Renal pelvis (tissue), 1 donor: ENCODE measurements at regions not wholly inside any gene's neighbourhood (a gene's known extent, or its start where the extent isn't known, plus 50 kb on each side); places are given as distances from the start of the nearest gene placed in this dataset.

Experiments used
- DNase-seq: peaks from one replicate; pipeline ENCODE4 v3.0.0-alpha.2; 2013

DNA sequence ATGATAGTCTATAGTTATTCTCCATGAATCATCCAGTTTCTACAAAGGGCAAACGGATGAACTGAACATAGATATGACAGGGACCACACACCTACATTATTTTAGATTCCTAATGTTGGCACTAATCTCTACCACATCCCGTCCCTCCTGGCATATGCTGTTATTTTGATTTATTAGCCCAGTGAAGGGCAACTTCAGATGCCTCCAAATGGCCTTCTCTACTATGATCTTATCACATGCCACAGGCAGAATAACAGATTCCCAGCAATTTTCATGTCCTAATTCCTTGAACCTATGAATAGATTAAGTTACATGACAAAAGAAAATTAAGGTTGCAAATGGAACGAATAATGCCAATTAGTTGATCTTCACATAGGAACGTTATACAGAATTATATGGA lies 474.7 kb downstream of the ANKRD7 start:
- DNase-seq = no peak

- no peak for DNase-seq
Measured at GRCh38 chr7:118708741-118709140, 484.2 kb downstream of the ANKRD7 start.

DNA sequence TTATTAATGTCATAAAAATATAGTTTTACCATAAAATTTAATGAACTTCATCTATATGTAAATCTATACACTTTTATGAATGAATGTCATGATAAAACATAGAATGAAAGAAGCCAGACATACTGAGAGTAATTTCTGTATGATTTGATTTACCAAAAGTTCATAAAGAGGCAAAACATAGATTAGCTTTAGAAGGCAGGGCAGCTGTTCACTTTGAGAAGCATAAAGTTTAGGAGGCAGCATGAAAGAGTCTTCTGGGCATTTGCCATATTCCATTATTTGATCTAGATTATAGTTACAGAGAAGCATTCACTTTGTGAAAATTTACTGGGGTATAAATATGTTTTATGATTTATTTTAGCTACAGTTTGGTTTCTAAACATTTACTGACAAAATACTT lies 487.2 kb downstream of the ANKRD7 start:
- DNase-seq = no peak

DNA sequence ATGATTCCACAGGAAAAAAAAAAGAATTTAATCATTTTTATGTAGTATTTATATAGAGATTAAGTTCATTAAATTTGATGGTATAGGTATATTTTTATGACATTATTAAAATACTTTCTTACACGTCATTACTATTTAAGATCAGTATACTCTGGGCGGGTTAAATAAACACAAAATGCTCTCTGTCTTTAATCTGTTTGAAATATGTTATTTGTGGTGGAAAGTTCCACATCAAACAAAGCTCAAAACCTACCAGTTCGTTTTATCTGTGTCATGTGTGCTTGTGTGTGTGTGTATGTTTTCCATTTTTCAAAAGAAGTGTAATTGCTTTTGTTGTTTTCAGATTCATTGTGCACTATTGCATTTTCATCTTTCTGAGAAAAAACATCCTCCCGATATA lies 488.5 kb downstream of the ANKRD7 start:
- DNase-seq = no peak

GRCh38 chr7:118720632-118721031 lies 496.1 kb downstream of the ANKRD7 start:
- DNase-seq = no peak

DNA sequence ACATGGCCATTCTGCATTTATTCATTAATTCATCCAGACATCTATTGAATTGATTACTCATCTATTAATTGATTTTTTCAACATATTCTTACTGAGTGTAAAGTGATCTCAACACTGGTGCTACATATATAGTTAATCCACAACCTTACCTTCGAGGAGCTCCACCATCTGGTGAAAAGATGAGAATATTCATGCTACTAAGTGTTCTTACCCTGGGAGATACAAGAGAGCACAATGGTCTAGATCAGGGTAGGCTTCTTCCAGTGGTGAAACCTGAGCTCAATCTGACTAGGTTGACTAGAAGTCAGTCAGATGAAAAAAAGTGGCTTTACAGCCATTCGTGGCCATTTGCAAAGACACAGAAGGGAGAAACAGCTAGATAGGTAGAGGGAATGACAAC lies 507.4 kb downstream of the ANKRD7 start:
- no peak for DNase-seq

DNA sequence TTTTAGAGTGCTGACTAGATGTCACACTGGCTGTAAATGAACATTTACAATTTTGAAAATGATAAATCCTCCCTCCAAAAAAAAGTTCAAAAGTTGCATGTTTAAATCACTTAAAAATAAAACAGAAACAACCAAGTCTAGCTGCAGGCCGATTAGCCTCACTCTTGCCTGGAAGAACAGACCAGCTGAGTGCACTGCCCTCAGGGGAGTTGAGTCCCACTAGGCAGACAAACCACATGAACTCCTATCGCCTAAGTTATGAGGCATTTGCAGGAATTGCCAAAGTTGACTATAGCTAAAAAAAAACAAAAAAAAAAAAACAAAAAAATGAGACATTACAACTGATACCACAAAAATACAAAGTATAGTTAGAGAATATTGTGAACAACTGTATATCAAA lies 510.0 kb downstream of the ANKRD7 start:
- DNase-seq = no peak

GRCh38 chr7:118735441-118735840 lies 510.9 kb downstream of the ANKRD7 start:
- DNase-seq = no peak

GRCh38 chr7:118737935-118738334 lies 513.4 kb downstream of the ANKRD7 start:
- no peak for DNase-seq

DNA sequence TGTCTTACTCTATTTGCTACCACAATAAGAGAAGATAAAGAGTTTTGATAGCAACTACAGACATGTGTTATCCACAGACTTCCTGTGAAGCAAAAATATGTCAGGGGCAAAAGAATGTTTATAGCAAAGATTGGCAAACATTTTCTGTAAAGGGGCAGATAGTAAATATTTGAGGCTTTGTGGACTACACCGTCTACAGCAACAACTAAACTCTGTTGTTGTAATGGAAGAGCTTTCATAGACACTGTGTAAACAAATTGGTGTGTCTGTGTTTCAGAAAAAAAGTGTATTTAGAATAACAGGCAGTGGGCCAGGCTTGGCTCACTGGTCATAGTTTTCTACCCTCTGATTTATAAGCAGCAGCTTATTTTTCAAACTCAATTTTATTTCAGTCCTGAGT lies 521.4 kb downstream of the ANKRD7 start:
- DNase-seq = no peak

DNA sequence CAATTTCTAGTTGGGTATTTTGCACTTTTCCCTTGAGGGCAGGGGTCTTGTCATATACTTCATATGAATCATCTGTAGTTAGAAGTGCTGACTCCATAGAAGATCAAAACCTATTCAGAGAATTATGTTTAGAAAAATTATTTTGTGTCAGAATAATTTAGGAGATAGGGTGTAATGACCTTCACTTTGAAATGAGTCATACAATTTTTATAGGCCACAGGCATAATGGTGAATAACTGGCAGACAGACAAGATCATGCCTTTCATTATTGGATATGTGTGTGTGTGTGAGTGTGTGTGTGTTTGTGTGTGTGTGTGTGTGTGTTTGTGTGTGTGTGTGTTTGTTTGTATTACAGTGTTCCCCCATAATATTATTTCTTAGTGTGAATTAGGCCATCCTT lies 523.0 kb downstream of the ANKRD7 start:
- no peak for DNase-seq

DNA sequence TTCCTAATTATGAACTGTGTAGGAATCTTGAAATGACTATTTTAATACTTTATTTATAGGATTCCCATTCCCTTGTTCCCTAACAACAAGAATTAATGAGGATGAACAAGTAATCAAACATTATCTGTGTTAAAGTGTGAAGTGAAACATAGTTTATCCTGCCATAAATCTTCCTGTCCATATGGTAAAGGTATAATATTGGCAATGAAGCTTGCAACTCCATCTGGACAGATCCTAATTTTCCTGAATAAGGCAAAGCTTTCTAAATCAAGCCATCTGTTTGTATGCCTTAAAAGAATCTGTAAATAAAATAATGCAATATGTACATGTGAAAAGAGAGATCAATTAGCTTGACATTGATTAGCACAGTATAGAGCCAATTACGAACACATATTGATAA lies 529.0 kb downstream of the ANKRD7 start:
- no peak for DNase-seq

DNA sequence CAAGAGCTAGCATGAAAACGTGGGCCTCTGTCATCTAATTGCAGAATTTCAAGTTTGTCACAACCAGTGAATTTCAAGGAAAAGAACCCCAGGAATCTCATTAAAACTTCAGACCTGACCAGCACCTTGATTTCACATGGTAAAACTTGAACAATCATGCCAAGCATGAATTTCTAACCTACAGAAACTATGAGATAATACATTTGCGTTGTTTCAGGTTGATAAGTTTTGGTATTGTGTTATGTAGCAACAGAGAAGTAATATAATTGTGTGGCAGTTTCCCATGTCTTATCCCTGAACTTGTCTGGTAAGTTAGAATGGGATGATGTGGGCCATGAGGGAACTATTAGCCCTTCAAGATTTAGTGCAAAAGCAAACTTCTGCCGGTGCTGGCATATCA lies 530.1 kb downstream of the ANKRD7 start:
- no peak for DNase-seq

DNA sequence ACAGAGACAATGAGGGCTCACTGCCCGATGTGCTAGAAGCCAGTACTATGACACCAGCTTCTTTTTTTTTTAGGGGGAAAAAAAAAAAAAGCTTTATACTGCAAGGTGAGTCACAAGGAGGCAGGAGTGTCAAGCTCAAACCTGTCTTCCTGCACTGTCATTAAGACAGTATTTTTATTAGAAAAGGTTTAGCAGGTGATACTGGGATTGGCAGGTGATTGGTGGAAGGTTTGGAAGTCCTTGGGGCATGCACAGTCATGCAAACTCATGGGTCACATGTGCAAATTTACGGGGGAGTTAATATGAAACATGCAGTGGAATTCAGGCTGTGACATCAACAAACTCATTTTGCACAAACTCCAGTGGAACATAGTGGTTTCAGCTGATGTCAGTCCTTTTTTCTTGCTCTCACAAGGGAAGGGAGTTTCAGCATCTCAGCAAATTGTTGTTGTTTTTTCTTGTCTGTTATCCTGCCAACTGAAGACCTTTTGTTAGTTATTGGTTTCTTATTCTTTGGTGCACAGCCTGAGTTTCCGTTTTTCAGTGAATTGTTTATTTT lies 530.6 kb downstream of the ANKRD7 start:
- DNase-seq = no peak

DNA sequence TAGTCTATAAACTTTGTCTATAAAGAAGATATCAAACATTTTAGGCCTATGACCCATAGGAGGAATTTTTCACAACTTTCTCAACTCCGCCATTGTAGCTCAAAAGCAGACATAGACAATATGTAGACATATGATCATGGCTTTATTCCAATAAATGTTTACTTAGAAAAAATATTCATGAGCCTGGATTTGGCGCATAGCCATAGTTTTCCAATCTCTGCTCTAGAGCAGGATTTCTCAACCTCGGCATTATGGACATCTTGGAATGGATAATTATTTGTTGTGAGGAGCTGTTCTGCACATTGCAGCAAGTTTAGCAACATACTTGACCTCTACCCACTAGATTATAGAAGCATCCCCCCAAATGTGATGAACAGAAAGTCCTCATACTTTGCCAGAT lies 532.6 kb downstream of the ANKRD7 start:
- DNase-seq = no peak

DNA sequence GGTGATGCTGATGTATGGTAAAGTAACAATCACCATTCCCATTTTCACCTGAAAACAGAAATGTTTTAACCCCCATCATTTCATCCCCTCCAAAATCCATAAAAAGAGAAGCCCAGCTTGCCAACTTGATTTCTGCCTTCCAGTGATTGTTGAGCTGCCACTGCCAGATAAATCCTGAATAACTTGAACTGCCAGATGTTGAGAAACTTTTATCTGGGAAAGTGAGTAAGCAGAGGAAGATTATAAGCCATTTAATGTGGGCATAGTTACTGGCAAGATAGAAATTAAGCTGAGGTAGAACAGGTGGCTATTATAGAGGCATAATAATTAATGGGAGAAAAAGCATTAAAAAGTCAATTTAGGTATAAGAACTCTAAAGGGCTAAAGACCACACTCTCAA lies 534.1 kb downstream of the ANKRD7 start:
- no peak for DNase-seq

GRCh38 chr7:118759921-118760320 lies 535.4 kb downstream of the ANKRD7 start:
- no peak for DNase-seq

DNA sequence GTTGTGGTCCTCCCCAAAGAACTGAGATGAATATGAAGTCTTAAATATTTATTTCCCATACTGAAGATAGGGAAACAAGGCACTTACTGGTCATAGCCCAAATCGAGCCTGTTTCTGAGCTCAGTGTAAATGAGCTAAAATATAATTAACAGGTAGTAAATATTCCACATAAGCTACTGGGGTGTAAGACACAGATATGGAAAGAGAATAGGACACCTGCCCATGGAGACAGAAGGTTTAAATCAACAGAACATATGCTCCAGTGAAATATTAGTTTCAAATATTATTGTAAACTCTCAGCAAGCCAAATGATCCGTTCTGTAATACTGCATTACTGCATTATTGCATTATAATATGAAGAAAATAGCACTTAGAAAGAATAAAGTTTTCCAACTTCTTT lies 537.9 kb downstream of the ANKRD7 start:
- no peak for DNase-seq

- DNase-seq = no peak
Measured at GRCh38 chr7:118764221-118764620, 539.7 kb downstream of the ANKRD7 start.

- no peak for DNase-seq
Measured at GRCh38 chr7:118771672-118772071, 547.2 kb downstream of the ANKRD7 start.

- no peak for DNase-seq
Measured at GRCh38 chr7:118777308-118777707, 552.8 kb downstream of the ANKRD7 start.

- no peak for DNase-seq
Measured at GRCh38 chr7:118792682-118793081, 568.2 kb downstream of the ANKRD7 start.

GRCh38 chr7:118793582-118793981 lies 569.1 kb downstream of the ANKRD7 start:
- no peak for DNase-seq

DNA sequence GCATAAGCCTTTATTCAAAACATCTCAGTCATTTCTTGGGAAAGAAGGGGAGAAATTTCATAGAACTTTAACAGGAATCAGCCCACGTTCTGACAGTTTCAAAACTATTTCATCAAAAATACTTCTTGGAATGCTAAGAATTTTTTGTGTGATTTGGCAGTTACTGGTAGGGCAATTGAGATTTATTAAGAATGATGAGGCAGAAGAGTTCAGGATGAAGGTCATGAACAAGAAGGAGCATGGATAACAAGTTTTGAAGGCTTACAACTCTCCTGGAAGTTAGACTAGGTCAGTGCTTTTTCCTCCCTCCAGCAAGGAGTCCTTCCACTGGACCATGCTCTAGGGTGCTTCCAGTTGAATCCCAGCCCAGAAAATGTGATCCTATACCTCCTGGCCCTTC lies 569.9 kb downstream of the ANKRD7 start:
- DNase-seq = no peak

DNA sequence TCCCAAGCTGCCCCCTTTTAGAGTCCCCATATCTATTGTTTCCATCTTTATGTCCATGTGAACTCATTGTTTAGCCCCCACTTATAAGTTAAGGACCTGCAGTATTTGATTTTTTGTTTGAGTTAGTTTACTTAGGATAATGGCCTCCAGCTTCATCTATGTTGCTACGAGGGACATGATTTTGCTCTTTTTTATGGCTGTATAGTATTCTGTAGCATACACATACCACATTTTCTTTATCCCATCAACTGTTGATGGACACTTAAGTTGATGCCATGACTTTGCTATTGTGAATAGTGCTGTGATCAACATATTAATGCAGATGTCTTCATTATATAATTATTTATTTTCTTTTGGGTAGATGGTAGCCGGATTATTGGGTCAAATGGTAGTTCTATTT lies 576.9 kb downstream of the ANKRD7 start:
- DNase-seq = no peak
